Vagina (tissue), 2 donors: ENCODE measurements at regions not wholly inside any gene's neighbourhood (a gene's known extent, or its start where the extent isn't known, plus 50 kb on each side); places are given as distances from the start of the nearest gene placed in this dataset.

ENCODE experiments used
- CTCF ChIP-seq, 3 experiments: fragments of 450-650 bp in 2 of 3; fragments of 200-600 bp in 1 of 3; sonication (generic) in 1 of 3; IDR thresholded peaks; one replicate each; pipeline ENCODE4 v1.5.1; 2017 to 2019; ENCODE audit warnings: antibody characterized with exemption in 3 of 3, mild to moderate bottlenecking in 2 of 3, moderate library complexity in 2 of 3
- POLR2A ChIP-seq, 2 donors: fragments of 450-650 bp; IDR thresholded peaks; one replicate each; pipeline ENCODE4 v1.6.1; 2017; ENCODE audit warnings: antibody characterized with exemption in 2 of 2, mild to moderate bottlenecking in 2 of 2, moderate library complexity in 2 of 2

GRCh38 chr4:106507440-106507839 is 138.9 kb upstream of the GIMD1 start:
- TF ChIP-seq CTCF (IDR thresholded peaks at IDR 0.05) (no peak), POLR2A (IDR thresholded peaks at IDR 0.05) (no peak)
